Keratinocyte (primary cell): ENCODE measurements at regions not wholly inside any gene's neighbourhood (a gene's known extent, or its start where the extent isn't known, plus 50 kb on each side); places are given as distances from the start of the nearest gene placed in this dataset.

Experiments used
- DNase-seq: peaks from one replicate; pipeline ENCODE4 v3.0.0-alpha.2; 2011; ENCODE audit warnings: low read depth, missing footprints, low spot score
- FAIRE-seq: peaks from 2 replicates; lab custom pipeline; 2011; peaks lifted over from hg19 to GRCh38; lab: Jason Lieb, UNC
- H2AFZ ChIP-seq: 2 replicates; pipeline ENCODE4 v1.6.0; 2012; ENCODE audit warnings: low read length, control low read depth, inconsistent platforms; ENCODE audit not compliant: control insufficient read depth
- H3K27ac ChIP-seq: 2 replicates; pipeline ENCODE4 v1.5.1; 2011; ENCODE audit warnings: low read length; ENCODE audit not compliant: control insufficient read depth, insufficient read depth
- H3K27me3 ChIP-seq: 3 replicates; pipeline ENCODE4 v1.6.0; 2011; ENCODE audit warnings: low read length; ENCODE audit not compliant: control insufficient read depth, insufficient read depth; ENCODE audit errors: extremely low read depth
- H3K36me3 ChIP-seq, 2 experiments: 2 replicates in 1 of 2; 3 replicates in 1 of 2; pipeline ENCODE4 v1.5.1; 2011; ENCODE audit warnings: low read length in 2 of 2, mild to moderate bottlenecking in 1 of 2; ENCODE audit not compliant: control insufficient read depth in 2 of 2, insufficient read depth in 2 of 2; ENCODE audit errors: extremely low read depth in 1 of 2
- H3K4me1 ChIP-seq: 3 replicates; pipeline ENCODE4 v1.5.1; 2011; ENCODE audit warnings: low read length; ENCODE audit not compliant: control insufficient read depth, insufficient read depth; ENCODE audit errors: extremely low read depth
- H3K4me2 ChIP-seq: 3 replicates; pipeline ENCODE4 v1.6.0; 2011; ENCODE audit warnings: low read depth, low read length; ENCODE audit not compliant: control insufficient read depth, insufficient read depth; ENCODE audit errors: extremely low read depth
- H3K4me3 ChIP-seq, 3 experiments: fragments of 200-600 bp in 1 of 3; sonication (generic) in 1 of 3; 2 replicates in 2 of 3; 3 replicates in 1 of 3; pipeline ENCODE4 v1.5.1; 2011 to 2016; ENCODE audit warnings: low read length in 3 of 3, mild to moderate bottlenecking in 3 of 3, control low read depth in 2 of 3, inconsistent platforms in 1 of 3, low read depth in 1 of 3, mixed read lengths in 1 of 3, mixed run types in 1 of 3, moderate library complexity in 1 of 3; ENCODE audit not compliant: control insufficient read depth in 2 of 3, insufficient read depth in 2 of 3; ENCODE audit errors: extremely low read depth in 1 of 3
- H3K79me2 ChIP-seq: 2 replicates; pipeline ENCODE4 v1.6.0; 2012; ENCODE audit warnings: low read length; ENCODE audit not compliant: control insufficient read depth, insufficient read depth
- H3K9ac ChIP-seq: 3 replicates; pipeline ENCODE4 v1.6.0; 2011; ENCODE audit warnings: low read length; ENCODE audit not compliant: control insufficient read depth, insufficient read depth; ENCODE audit errors: extremely low read depth
- H3K9me1 ChIP-seq: 3 replicates; pipeline ENCODE4 v1.6.0; 2011; ENCODE audit warnings: low read length; ENCODE audit not compliant: control insufficient read depth, insufficient read depth; ENCODE audit errors: extremely low read depth
- H3K9me3 ChIP-seq: 2 replicates; pipeline ENCODE4 v1.5.1; 2012; ENCODE audit warnings: low read depth, low read length; ENCODE audit not compliant: control insufficient read depth
- H4K20me1 ChIP-seq: 3 replicates; pipeline ENCODE4 v1.6.0; 2011; ENCODE audit warnings: low read length; ENCODE audit not compliant: control insufficient read depth, insufficient read depth; ENCODE audit errors: extremely low read depth
- EZH2 ChIP-seq: IDR thresholded peaks from one replicate; pipeline ENCODE4 v1.6.1; 2012; ENCODE audit warnings: inconsistent platforms, mild to moderate bottlenecking, low read length, moderate library complexity
- dilution Hi-C: fragments of 300-500 bp; cut with MboI; formaldehyde crosslinking; loops from one replicate; pipeline ENCODE4 v1.7.0; 2020; ENCODE audit warnings: low sequenced_read_pairs; ENCODE audit not compliant: extremely low pct_ligation_motif_present
- TF ChIP-seq, protein P1 (sequence below), 3 experiments: IDR thresholded peaks in 1 of 3; conservative IDR thresholded peaks in 1 of 3; optimal IDR thresholded peaks in 1 of 3; 2 replicates in 2 of 3; 3 replicates in 1 of 3; pipeline versions ENCODE3 to v1.5.1; 2011; ENCODE audit warnings: low read length in 3 of 3, mild to moderate bottlenecking in 3 of 3, moderate library complexity in 2 of 3, control low read depth in 1 of 3, inconsistent platforms in 1 of 3; ENCODE audit not compliant: insufficient read depth in 2 of 3; ENCODE audit errors: extremely low read depth in 1 of 3

DNA sequence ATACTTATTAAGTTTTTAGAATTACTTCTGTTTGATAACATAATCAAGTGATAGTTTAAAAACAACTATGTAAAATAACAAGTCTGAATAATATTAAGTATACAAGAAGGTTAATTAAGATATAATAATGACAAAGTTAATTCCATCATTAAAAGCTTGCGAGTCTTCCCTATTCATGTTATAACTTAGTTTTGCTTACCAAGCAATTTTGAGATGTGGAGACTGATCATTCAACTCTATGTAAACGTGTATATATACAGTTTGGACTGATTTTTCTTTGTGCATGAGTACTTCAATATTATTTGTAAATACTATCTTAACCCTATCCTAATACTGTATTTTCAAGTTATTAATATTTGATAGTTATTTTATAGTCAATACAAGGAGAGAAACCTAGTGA lies 870.9 kb downstream of the GBE1 start:
- H3K79me2 ChIP-seq: no peaks in the 10 kb centered on the region
- H3K36me3 ChIP-seq: no peaks in the 10 kb centered on the region
- no peaks in the 10 kb centered on the region for H3K27me3 ChIP-seq
- no peak overlapping the region for H3K4me2 ChIP-seq
- no peak overlapping the region for H2AFZ ChIP-seq
- no peaks in the 10 kb centered on the region for H3K9me3 ChIP-seq
- TF ChIP-seq, protein P1, sequence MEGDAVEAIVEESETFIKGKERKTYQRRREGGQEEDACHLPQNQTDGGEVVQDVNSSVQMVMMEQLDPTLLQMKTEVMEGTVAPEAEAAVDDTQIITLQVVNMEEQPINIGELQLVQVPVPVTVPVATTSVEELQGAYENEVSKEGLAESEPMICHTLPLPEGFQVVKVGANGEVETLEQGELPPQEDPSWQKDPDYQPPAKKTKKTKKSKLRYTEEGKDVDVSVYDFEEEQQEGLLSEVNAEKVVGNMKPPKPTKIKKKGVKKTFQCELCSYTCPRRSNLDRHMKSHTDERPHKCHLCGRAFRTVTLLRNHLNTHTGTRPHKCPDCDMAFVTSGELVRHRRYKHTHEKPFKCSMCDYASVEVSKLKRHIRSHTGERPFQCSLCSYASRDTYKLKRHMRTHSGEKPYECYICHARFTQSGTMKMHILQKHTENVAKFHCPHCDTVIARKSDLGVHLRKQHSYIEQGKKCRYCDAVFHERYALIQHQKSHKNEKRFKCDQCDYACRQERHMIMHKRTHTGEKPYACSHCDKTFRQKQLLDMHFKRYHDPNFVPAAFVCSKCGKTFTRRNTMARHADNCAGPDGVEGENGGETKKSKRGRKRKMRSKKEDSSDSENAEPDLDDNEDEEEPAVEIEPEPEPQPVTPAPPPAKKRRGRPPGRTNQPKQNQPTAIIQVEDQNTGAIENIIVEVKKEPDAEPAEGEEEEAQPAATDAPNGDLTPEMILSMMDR (optimal IDR thresholded peaks at IDR 0.05 in 1 of 3, IDR thresholded peaks at IDR 0.05 in 1 of 3, conservative IDR thresholded peaks at IDR 0.05 in 1 of 3; ENCODE audit: extremely low read depth in 1 of 3, insufficient read depth in 2 of 3, low read length in 3 of 3): no peak
- no peak for TF ChIP-seq EZH2
- no peaks in the 10 kb centered on the region for H4K20me1 ChIP-seq
- H3K4me3 ChIP-seq: no peak overlapping the region
- FAIRE-seq (no peak), DNase-seq (no peak)
- dilution Hi-C loops: no loop called here
- H3K4me1 ChIP-seq: no peaks in the 10 kb centered on the region
- no peak overlapping the region for H3K27ac ChIP-seq
- no peak overlapping the region for H3K9ac ChIP-seq
- H3K9me1 ChIP-seq: no peaks in the 10 kb centered on the region

DNA sequence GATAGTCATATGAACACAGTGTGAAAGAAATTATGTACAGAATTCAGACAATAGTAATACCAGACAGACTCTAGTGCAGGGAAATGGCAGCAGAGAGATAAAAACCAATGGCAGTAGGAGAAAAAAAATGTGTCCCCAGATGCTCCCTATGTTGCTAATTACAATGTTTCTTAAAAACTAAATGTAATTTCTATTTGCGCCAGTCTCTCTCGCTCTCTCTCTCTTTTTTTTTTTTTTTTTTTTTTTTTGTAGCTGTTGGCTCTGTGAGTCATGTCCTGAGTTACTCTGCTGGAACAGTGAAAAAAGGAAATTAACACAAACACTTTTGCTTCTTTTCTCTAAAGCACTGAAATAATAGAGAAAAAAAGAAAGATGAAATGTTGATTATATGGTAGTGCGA lies 871.9 kb downstream of the GBE1 start:
- H3K79me2 ChIP-seq: no peaks in the 10 kb centered on the region
- DNase-seq (no peak), FAIRE-seq (no peak)
- dilution Hi-C loops: no loop called here
- no peak overlapping the region for H3K4me3 ChIP-seq
- H3K4me1 ChIP-seq: no peaks in the 10 kb centered on the region
- no peak overlapping the region for H3K4me2 ChIP-seq
- no peaks in the 10 kb centered on the region for H3K9me1 ChIP-seq
- no peaks in the 10 kb centered on the region for H4K20me1 ChIP-seq
- H3K27ac ChIP-seq: no peak overlapping the region
- no peaks in the 10 kb centered on the region for H3K27me3 ChIP-seq
- TF ChIP-seq, protein P1 (optimal IDR thresholded peaks at IDR 0.05 in 1 of 3, IDR thresholded peaks at IDR 0.05 in 1 of 3, conservative IDR thresholded peaks at IDR 0.05 in 1 of 3; ENCODE audit: extremely low read depth in 1 of 3, insufficient read depth in 2 of 3, low read length in 3 of 3): no peak
- no peak for TF ChIP-seq EZH2
- H3K36me3 ChIP-seq: no peaks in the 10 kb centered on the region
- H3K9me3 ChIP-seq: no peaks in the 10 kb centered on the region
- H3K9ac ChIP-seq: no peak overlapping the region
- no peak overlapping the region for H2AFZ ChIP-seq
